ENCODE measurements at regions not wholly inside any gene's neighbourhood (a gene's known extent, or its start where the extent isn't known, plus 50 kb on each side); places are given as distances from the start of the nearest gene placed in this dataset.
A peak's percentile ranks its signal among the peaks of the same experiment; 100 is the strongest.

DNA sequence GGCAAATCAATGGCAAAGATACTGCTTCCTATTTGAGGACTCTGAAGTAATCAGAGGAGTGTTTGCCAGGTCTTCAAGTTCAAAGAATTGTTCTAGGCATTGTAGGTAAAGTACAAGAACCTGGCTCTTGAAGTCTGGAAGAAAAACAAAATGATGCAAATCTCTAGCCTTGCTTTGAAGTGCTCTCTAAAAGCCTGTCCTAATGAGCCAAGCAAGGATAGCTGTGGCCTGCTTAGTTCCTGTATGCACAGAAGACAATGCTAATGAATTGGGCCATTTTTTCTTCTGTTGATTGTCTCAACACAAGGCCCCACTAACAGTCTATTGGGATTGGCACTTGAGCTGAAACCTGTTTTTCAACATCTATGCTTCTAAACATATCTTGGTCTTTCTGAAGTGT, 165.0 kb upstream of the POU3F2 start:
- TF ChIP-seq, protein P1, sequence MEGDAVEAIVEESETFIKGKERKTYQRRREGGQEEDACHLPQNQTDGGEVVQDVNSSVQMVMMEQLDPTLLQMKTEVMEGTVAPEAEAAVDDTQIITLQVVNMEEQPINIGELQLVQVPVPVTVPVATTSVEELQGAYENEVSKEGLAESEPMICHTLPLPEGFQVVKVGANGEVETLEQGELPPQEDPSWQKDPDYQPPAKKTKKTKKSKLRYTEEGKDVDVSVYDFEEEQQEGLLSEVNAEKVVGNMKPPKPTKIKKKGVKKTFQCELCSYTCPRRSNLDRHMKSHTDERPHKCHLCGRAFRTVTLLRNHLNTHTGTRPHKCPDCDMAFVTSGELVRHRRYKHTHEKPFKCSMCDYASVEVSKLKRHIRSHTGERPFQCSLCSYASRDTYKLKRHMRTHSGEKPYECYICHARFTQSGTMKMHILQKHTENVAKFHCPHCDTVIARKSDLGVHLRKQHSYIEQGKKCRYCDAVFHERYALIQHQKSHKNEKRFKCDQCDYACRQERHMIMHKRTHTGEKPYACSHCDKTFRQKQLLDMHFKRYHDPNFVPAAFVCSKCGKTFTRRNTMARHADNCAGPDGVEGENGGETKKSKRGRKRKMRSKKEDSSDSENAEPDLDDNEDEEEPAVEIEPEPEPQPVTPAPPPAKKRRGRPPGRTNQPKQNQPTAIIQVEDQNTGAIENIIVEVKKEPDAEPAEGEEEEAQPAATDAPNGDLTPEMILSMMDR (conservative IDR thresholded peaks at IDR 0.05): no peak
- H3K9me3 Mint-ChIP-seq: no peaks in the 10 kb centered on the region

DNA sequence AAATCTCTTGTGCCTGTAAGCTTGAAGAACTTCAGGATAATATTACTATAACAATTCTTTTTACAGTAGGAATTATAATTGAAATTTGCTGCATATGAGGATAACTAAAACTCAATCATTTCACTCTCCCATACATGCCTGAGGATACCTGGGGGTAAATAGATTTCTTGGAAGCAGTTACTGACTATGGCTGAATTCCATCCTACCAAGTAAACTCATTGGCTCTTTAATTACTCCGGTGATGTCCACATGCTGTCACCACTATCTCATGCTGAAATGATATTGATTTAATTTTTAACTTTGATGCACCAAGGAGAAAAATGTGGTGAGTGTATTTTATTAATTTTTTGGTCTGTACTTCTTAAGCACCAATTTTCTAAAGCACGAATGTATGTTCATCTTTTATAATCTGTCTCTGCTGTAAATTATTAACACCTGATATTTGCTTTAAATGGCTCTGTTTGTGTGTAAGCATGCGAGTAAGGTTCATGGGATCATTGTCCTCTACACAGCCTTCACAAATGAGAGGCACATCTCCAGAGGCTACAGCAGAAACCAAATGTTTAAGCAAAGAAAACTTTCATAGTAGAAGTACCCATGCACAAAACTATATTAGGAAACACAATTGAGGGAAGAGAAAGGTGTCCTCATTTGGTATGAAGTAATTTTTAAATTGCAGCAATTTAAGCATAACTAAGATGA, 164.2 kb upstream of the POU3F2 start:
- Mint-ChIP-seq H3K4me1 (peaks cover 19% of the 10 kb centered on the region), H3K9me3 (no peaks in the 10 kb centered on the region), H3K27me3 (ENCODE audit: insufficient read depth) (no peaks in the 10 kb centered on the region), H3K27ac (no peak overlapping the region), H3K36me3 (ENCODE audit: low read depth) (no peaks in the 10 kb centered on the region), H3K4me3 (no peak overlapping the region)
- Histone ChIP-seq H3K9me3 (ENCODE audit: control insufficient read depth, low read length) (no peaks in the 10 kb centered on the region), H3K27ac (ENCODE audit: low read depth, low read length) (no peak overlapping the region), H3K27me3 (ENCODE audit: control insufficient read depth, insufficient read depth, low read length, poor library complexity, severe bottlenecking) (no peaks in the 10 kb centered on the region), H3K4me3 (ENCODE audit: low read length) (no peak overlapping the region), H3K4me1 (ENCODE audit: control insufficient read depth, insufficient read depth, low read length) (peaks cover 4% of the 10 kb centered on the region), H3K9ac (ENCODE audit: extremely low read depth, low read length, poor library complexity, severe bottlenecking) (no peak overlapping the region), H3K36me3 (ENCODE audit: control insufficient read depth, insufficient read depth, low read length) (no peaks in the 10 kb centered on the region)
- 98 to 100% methylated on average over 1 to 3 of the region's 3 CpGs for WGBS, 2 experiments (ENCODE audit: insufficient coverage in 1 of 2, insufficient read length in 1 of 2)
- DNase-seq: no peak
- TF ChIP-seq, protein P1 (conservative IDR thresholded peaks at IDR 0.05): no peak

More for the DNA sequence above, 165.0 kb upstream of the POU3F2 start:
- H3K4me1 ChIP-seq (ENCODE audit: control insufficient read depth, insufficient read depth, low read length): peaks cover 4% of the 10 kb centered on the region
- no peaks in the 10 kb centered on the region for H3K27me3 ChIP-seq (ENCODE audit: control insufficient read depth, insufficient read depth, low read length, poor library complexity, severe bottlenecking)
- H3K27ac ChIP-seq (ENCODE audit: low read depth, low read length): no peak overlapping the region
- no peak for DNase-seq
- Mint-ChIP-seq H3K4me3 (no peak overlapping the region), H3K27ac (no peak overlapping the region), H3K4me1 (peaks cover 26% of the 10 kb centered on the region), H3K27me3 (ENCODE audit: insufficient read depth) (no peaks in the 10 kb centered on the region), H3K36me3 (ENCODE audit: low read depth) (no peaks in the 10 kb centered on the region)
- H3K36me3 ChIP-seq (ENCODE audit: control insufficient read depth, insufficient read depth, low read length): no peaks in the 10 kb centered on the region
- H3K9ac ChIP-seq (ENCODE audit: extremely low read depth, low read length, poor library complexity, severe bottlenecking): no peak overlapping the region
- no peak overlapping the region for H3K4me3 ChIP-seq (ENCODE audit: low read length)
- H3K9me3 ChIP-seq (ENCODE audit: control insufficient read depth, low read length): no peaks in the 10 kb centered on the region

DNA sequence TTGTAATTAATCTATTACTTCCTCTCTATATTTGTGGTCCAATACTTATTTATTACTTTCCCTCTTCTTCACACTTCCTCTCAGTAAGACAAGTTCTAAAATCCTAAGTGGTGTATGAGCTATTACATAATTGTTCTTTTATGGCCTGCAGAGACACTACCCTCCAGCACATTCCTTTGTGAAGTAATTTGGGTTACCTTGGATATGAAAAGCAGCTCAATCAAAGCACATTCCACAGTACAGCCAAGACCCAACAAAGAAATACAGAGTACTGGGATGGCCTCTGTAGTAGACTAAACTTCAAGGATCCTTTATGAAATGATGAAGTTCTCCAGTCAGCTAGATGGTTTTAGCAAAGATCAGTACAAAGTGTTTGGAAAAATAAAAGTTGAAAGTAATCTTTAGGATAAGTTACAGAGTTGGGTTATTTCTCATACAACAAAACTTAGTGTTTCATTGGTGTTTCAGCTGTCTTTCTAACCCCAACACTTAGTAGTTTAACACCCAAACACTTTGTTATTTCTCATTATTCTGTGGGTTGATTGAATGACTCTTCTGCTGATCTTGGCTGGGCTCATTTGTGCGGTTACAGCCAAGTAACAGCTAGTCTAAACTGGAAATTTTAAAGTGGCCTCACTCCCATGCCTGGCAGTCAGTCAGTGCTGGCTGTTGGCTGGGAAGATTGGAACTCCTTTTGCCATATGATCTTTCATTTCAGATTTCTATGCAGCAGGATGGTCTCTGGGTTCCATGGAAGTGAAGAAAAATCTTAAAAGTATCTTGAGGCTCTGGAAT, 161.5 kb upstream of the POU3F2 start:
- Histone ChIP-seq H3K27ac (ENCODE audit: low read depth, low read length) (peak overlapping the region; percentile 84), H3K36me3 (ENCODE audit: control insufficient read depth, insufficient read depth, low read length) (no peaks in the 10 kb centered on the region), H3K9me3 (ENCODE audit: control insufficient read depth, low read length) (peaks cover 6% of the 10 kb centered on the region), H3K9ac (ENCODE audit: extremely low read depth, low read length, poor library complexity, severe bottlenecking) (no peak overlapping the region), H3K4me1 (ENCODE audit: control insufficient read depth, insufficient read depth, low read length) (no peaks in the 10 kb centered on the region), H3K4me3 (ENCODE audit: low read length) (no peak overlapping the region), H3K27me3 (ENCODE audit: control insufficient read depth, insufficient read depth, low read length, poor library complexity, severe bottlenecking) (no peaks in the 10 kb centered on the region)
- TF ChIP-seq, protein P1 (conservative IDR thresholded peaks at IDR 0.05): no peak
- Mint-ChIP-seq H3K4me1 (peaks cover 16% of the 10 kb centered on the region), H3K27me3 (ENCODE audit: insufficient read depth) (no peaks in the 10 kb centered on the region), H3K4me3 (no peak overlapping the region), H3K27ac (no peak overlapping the region), H3K36me3 (ENCODE audit: low read depth) (no peaks in the 10 kb centered on the region), H3K9me3 (peaks cover 4% of the 10 kb centered on the region)
- DNase-seq: no peak
- 100% methylated on average over 1 of the region's 1 CpG; no CpG with 5 or more reads in 1 of the 2 experiments for WGBS, 2 experiments (ENCODE audit: insufficient coverage in 1 of 2, insufficient read length in 1 of 2)
